IMR-90 (cell line): ENCODE measurements at regions not wholly inside any gene's neighbourhood (a gene's known extent, or its start where the extent isn't known, plus 50 kb on each side); places are given as distances from the start of the nearest gene placed in this dataset.

Experiments used
- ATAC-seq: fragments of 200-7000 bp; cut with Tn5 transposase; 2 replicates; pipeline ENCODE4 v1.9.1; 2020; ENCODE audit warnings: low read depth, mild to moderate bottlenecking, moderate library complexity
- BruUV-seq: library from RNA; stranded (reverse); fragments of 400-500 nt; replicated peaks from 2 replicates; lab custom pipeline; 2021; lab: Mats Ljungman, UMichigan
- CTCF ChIA-PET: fragments of 300-600 bp; formaldehyde crosslinking; extraction: SDS; loops from one replicate; lab custom pipeline; 2021; ENCODE audit warnings: antibody characterized with exemption; lab: Yijun Ruan, JAX
- POLR2A ChIA-PET: fragments of 300-600 bp; sonication (Branson Sonifier 250); formaldehyde crosslinking; loops from one replicate; lab custom pipeline; 2022; ENCODE audit warnings: antibody characterized with exemption; ENCODE audit not compliant: unreplicated experiment; lab: Charles Lee
- DNase-seq: peaks from one replicate; pipeline ENCODE4 v3.0.0; 2013
- H2AFZ ChIP-seq: replicated peaks from 2 replicates; pipeline ENCODE3; 2013; ENCODE audit warnings: low read length, mild to moderate bottlenecking; ENCODE audit not compliant: poor library complexity
- H2AK5ac ChIP-seq: 2 replicates; pipeline ENCODE4 v1.6.1; 2013; ENCODE audit warnings: low read depth, low read length, inconsistent platforms
- H2AK9ac ChIP-seq: replicated peaks from 2 replicates; pipeline ENCODE3; 2013; ENCODE audit warnings: mild to moderate bottlenecking, low read depth, low read length, moderate library complexity; ENCODE audit not compliant: poor library complexity
- H2BK120ac ChIP-seq: 2 replicates; pipeline ENCODE4 v1.6.1; 2013; ENCODE audit warnings: low read depth, low read length, inconsistent platforms
- H2BK15ac ChIP-seq: 3 replicates; pipeline ENCODE4 v1.6.1; 2013; ENCODE audit warnings: low read depth, low read length, inconsistent platforms
- H2BK20ac ChIP-seq: 2 replicates; pipeline ENCODE4 v1.6.1; 2013; ENCODE audit warnings: low read depth, mild to moderate bottlenecking, inconsistent platforms, low read length, moderate library complexity
- H2BK5ac ChIP-seq: 2 replicates; pipeline ENCODE4 v1.6.1; 2013; ENCODE audit warnings: mild to moderate bottlenecking, low read depth, low read length, inconsistent platforms; ENCODE audit not compliant: poor library complexity, severe bottlenecking
- H3K14ac ChIP-seq: replicated peaks from 2 replicates; pipeline ENCODE4 v1.6.1; 2013; ENCODE audit warnings: low read depth, low read length, inconsistent platforms
- H3K18ac ChIP-seq: 2 replicates; pipeline ENCODE4 v1.6.1; 2013; ENCODE audit warnings: low read depth, low read length, control low read depth
- H3K23ac ChIP-seq: 2 replicates; pipeline ENCODE4 v1.6.1; 2013; ENCODE audit warnings: low read depth, low read length, inconsistent platforms
- H3K27ac ChIP-seq: 2 replicates; pipeline ENCODE4 v1.5.1; 2013; ENCODE audit warnings: mild to moderate bottlenecking, control low read depth, low read length; ENCODE audit not compliant: insufficient read depth
- H3K27me3 ChIP-seq: 2 replicates; pipeline ENCODE4 v1.6.1; 2013; ENCODE audit warnings: low read length; ENCODE audit not compliant: control insufficient read depth, insufficient read depth
- H3K36me3 ChIP-seq: 2 replicates; pipeline ENCODE4 v1.6.1; 2013; ENCODE audit warnings: low read length, mixed read lengths; ENCODE audit not compliant: control insufficient read depth, insufficient read depth
- H3K4ac ChIP-seq: 2 replicates; pipeline ENCODE4 v1.6.1; 2013; ENCODE audit warnings: low read depth, low read length, inconsistent platforms
- H3K4me1 ChIP-seq: 2 replicates; pipeline ENCODE4 v1.6.1; 2013; ENCODE audit warnings: low read length, mixed read lengths; ENCODE audit not compliant: control insufficient read depth, insufficient read depth
- H3K4me2 ChIP-seq: 2 replicates; pipeline ENCODE4 v1.6.1; 2013; ENCODE audit warnings: low read depth, mild to moderate bottlenecking, control low read depth, low read length, moderate library complexity
- H3K4me3 ChIP-seq: 2 replicates; pipeline ENCODE4 v1.5.1; 2013; ENCODE audit warnings: low read depth, mild to moderate bottlenecking, control low read depth, low read length, moderate library complexity; ENCODE audit not compliant: insufficient read depth
- H3K56ac ChIP-seq: 2 replicates; pipeline ENCODE4 v1.6.1; 2013; ENCODE audit warnings: low read length, inconsistent platforms; ENCODE audit not compliant: insufficient read depth; ENCODE audit errors: extremely low read depth
- H3K79me1 ChIP-seq, 2 experiments: 2 replicates each; pipeline ENCODE4 v1.6.1; 2013; ENCODE audit warnings: low read length in 2 of 2, inconsistent platforms in 1 of 2, low read depth in 1 of 2
- H3K9ac ChIP-seq: 2 replicates; pipeline ENCODE4 v1.6.1; 2013; ENCODE audit warnings: low read depth, low read length, control low read depth
- H3K9me1 ChIP-seq: 2 replicates; pipeline ENCODE4 v1.6.1; 2013; ENCODE audit warnings: low read length, inconsistent platforms; ENCODE audit not compliant: insufficient read depth
- H3K9me3 ChIP-seq: 2 replicates; pipeline ENCODE4 v1.6.1; 2013; ENCODE audit warnings: low read length; ENCODE audit not compliant: control insufficient read depth, insufficient read depth
- H4K20me1 ChIP-seq: 2 replicates; pipeline ENCODE4 v1.6.1; 2013; ENCODE audit warnings: low read length, inconsistent platforms; ENCODE audit not compliant: insufficient read depth
- H4K5ac ChIP-seq: 2 replicates; pipeline ENCODE4 v1.6.1; 2013; ENCODE audit warnings: mild to moderate bottlenecking, low read depth, low read length, control low read depth
- H4K8ac ChIP-seq, 2 experiments: 2 replicates each; pipeline ENCODE4 v1.6.1; 2013; ENCODE audit warnings: low read depth in 2 of 2, low read length in 2 of 2, control low read depth in 1 of 2, inconsistent platforms in 1 of 2
- H4K91ac ChIP-seq: 2 replicates; pipeline ENCODE4 v1.6.1; 2013; ENCODE audit warnings: low read depth, low read length, inconsistent platforms; ENCODE audit not compliant: insufficient read depth
- BHLHE40 ChIP-seq: fragments of 150-350 bp; IDR thresholded peaks from 2 replicates; pipeline ENCODE4 v1.6.1; 2016; ENCODE audit warnings: mild to moderate bottlenecking, low read depth, low read length
- CEBPB ChIP-seq: IDR thresholded peaks from 2 replicates; pipeline ENCODE4 v1.6.1; 2012; ENCODE audit warnings: low read depth, low read length, improper control_type of control experiment
- FOS ChIP-seq: fragments of 150-350 bp; IDR thresholded peaks from 2 replicates; pipeline ENCODE4 v1.6.1; 2016; ENCODE audit warnings: low read depth, low read length
- NFE2L2 ChIP-seq: fragments of 150-350 bp; IDR thresholded peaks from 2 replicates; pipeline ENCODE4 v1.6.1; 2016; ENCODE audit warnings: low read depth, mild to moderate bottlenecking, low read length
- SMC3 ChIP-seq: fragments of 150-350 bp; IDR thresholded peaks from 2 replicates; pipeline ENCODE4 v1.6.1; 2016; ENCODE audit warnings: low read depth, mild to moderate bottlenecking, antibody characterized with exemption, low read length, moderate library complexity
- WGBS, 2 experiments: methylation state at CpG; one replicate each; pipeline versions ENCODE4 v1.1.5 to v1.1.7; 2013; ENCODE audit warnings: missing lambda C conversion rate in 2 of 2; ENCODE audit not compliant: insufficient read length in 1 of 2; ENCODE audit errors: extremely low coverage in 2 of 2; 5-methylcytosine and 5-hydroxymethylcytosine counted together
- dilution Hi-C: fragments of 300-500 bp; cut with HindIII; formaldehyde crosslinking; loops from one replicate; pipeline ENCODE4 v1.14.3; 2018; ENCODE audit warnings: low sequenced_read_pairs; ENCODE audit not compliant: unreplicated experiment
- in situ Hi-C: fragments of 300-500 bp; cut with MboI; formaldehyde crosslinking; loops from 3 replicates; pipeline ENCODE4 v1.14.3; 2019; ENCODE audit warnings: low sequenced_read_pairs, inconsistent platforms, mixed read lengths
- intact Hi-C: fragments of 100-400 bp; cut with micrococcal nuclease; formaldehyde crosslinking; loops from 2 replicates; pipeline ENCODE4 v1.10.0; 2022
- TF ChIP-seq, protein P1 (sequence below): conservative IDR thresholded peaks from 2 replicates; pipeline ENCODE4 v1.5.1; 2012; ENCODE audit warnings: mild to moderate bottlenecking, low read depth, low read length, improper control_type of control experiment
- TF ChIP-seq, protein P2 (sequence below): fragments of 150-350 bp; IDR thresholded peaks from 2 replicates; pipeline ENCODE4 v1.6.1; 2016; ENCODE audit warnings: low read depth, mild to moderate bottlenecking, low read length, moderate library complexity, borderline replicate concordance

DNA sequence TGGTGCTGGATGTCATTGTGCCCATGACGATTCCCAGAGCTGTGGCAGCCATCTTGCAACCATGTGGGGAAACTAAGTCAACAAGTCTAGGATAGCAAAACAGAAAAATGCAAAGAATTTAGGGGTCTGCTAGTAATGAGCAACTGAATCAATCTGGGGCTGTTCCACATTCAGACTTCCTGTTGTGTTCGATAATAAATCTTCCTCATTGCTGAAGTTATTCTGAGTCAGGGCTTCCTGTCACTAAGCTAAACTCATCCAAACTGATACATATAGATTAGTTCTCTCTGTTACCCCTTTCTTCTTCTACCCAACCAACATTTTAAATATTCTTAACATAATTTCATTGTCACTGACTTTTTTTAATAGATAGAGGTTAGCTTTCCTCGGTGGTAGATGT, 205.9 kb downstream of the HACE1 start:
- H3K27ac ChIP-seq, result no peak overlapping the region
- no peak overlapping the region for H3K14ac ChIP-seq
- H3K9me3 ChIP-seq, result no peaks in the 10 kb centered on the region
- dilution Hi-C loops (no loop called here), in situ Hi-C loops (no loop called here), intact Hi-C loops (no loop called here)
- TF ChIP-seq, protein P1, sequence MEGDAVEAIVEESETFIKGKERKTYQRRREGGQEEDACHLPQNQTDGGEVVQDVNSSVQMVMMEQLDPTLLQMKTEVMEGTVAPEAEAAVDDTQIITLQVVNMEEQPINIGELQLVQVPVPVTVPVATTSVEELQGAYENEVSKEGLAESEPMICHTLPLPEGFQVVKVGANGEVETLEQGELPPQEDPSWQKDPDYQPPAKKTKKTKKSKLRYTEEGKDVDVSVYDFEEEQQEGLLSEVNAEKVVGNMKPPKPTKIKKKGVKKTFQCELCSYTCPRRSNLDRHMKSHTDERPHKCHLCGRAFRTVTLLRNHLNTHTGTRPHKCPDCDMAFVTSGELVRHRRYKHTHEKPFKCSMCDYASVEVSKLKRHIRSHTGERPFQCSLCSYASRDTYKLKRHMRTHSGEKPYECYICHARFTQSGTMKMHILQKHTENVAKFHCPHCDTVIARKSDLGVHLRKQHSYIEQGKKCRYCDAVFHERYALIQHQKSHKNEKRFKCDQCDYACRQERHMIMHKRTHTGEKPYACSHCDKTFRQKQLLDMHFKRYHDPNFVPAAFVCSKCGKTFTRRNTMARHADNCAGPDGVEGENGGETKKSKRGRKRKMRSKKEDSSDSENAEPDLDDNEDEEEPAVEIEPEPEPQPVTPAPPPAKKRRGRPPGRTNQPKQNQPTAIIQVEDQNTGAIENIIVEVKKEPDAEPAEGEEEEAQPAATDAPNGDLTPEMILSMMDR, result no peak
- TF ChIP-seq FOS, result no peak
- TF ChIP-seq BHLHE40, result no peak
- TF ChIP-seq CEBPB, result no peak
- no peak for TF ChIP-seq NFE2L2
- TF ChIP-seq SMC3, result no peak
- TF ChIP-seq, protein P2, sequence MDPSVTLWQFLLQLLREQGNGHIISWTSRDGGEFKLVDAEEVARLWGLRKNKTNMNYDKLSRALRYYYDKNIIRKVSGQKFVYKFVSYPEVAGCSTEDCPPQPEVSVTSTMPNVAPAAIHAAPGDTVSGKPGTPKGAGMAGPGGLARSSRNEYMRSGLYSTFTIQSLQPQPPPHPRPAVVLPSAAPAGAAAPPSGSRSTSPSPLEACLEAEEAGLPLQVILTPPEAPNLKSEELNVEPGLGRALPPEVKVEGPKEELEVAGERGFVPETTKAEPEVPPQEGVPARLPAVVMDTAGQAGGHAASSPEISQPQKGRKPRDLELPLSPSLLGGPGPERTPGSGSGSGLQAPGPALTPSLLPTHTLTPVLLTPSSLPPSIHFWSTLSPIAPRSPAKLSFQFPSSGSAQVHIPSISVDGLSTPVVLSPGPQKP, result no peak
- H3K4me2 ChIP-seq, result no peak overlapping the region
- POLR2A ChIA-PET, result no interaction called here
- H4K91ac ChIP-seq, result no peak overlapping the region
- H3K4ac ChIP-seq, result no peak overlapping the region
- no peaks in the 10 kb centered on the region for H4K20me1 ChIP-seq
- no peak overlapping the region for H3K9ac ChIP-seq
- H3K18ac ChIP-seq, result no peak overlapping the region
- H3K27me3 ChIP-seq, result no peaks in the 10 kb centered on the region
- no peaks in the 10 kb centered on the region for H3K36me3 ChIP-seq
- H2AK9ac ChIP-seq, result no peak overlapping the region
- no peak overlapping the region for H3K23ac ChIP-seq
- CTCF ChIA-PET, result no interaction called here
- no peak overlapping the region for H2BK5ac ChIP-seq
- no peaks in the 10 kb centered on the region for H3K79me1 ChIP-seq
- H2BK15ac ChIP-seq, result no peak overlapping the region
- no peak overlapping the region for H2AFZ ChIP-seq
- WGBS, 2 experiments, result 80% methylated on average over 1 of the region's 3 CpGs; no CpG with 5 or more reads in 1 of the 2 experiments
- no peak overlapping the region for H2AK5ac ChIP-seq
- H4K5ac ChIP-seq, result no peak overlapping the region
- no peak for DNase-seq
- H4K8ac ChIP-seq, result no peak overlapping the region
- no peak overlapping the region for H2BK120ac ChIP-seq
- H2BK20ac ChIP-seq, result no peak overlapping the region
- H3K4me1 ChIP-seq, result no peaks in the 10 kb centered on the region
- ATAC-seq, result no peak
- no TSS peak for BruUV-seq
- no peaks in the 10 kb centered on the region for H3K9me1 ChIP-seq
- H3K4me3 ChIP-seq, result no peak overlapping the region
- H3K56ac ChIP-seq, result no peak overlapping the region
